HEK293 (cell line): ENCODE measurements at regions not wholly inside any gene's neighbourhood (a gene's known extent, or its start where the extent isn't known, plus 50 kb on each side); places are given as distances from the start of the nearest gene placed in this dataset.

Source experiments
- CTCF ChIA-PET: fragments of 350-600 bp; formaldehyde crosslinking; extraction: SDS; loops from one replicate; lab custom pipeline; 2021; ENCODE audit warnings: antibody characterized with exemption; lab: Yijun Ruan, JAX
- POLR2A ChIA-PET: fragments of 300-600 bp; formaldehyde crosslinking; extraction: SDS; loops from one replicate; lab custom pipeline; 2020; ENCODE audit warnings: antibody characterized with exemption, inconsistent platforms; lab: Yijun Ruan, JAX
- H3K27ac ChIP-seq: fragments of 200-500 bp; sonication (Bioruptor generic); 2 replicates; pipeline ENCODE4 v1.5.1; 2014; ENCODE audit warnings: low read depth, low read length, control low read depth, inconsistent platforms; ENCODE audit errors: extremely low read depth
- H3K36me3 ChIP-seq, 2 experiments: fragments of 200-500 bp in 1 of 2; sonication (Bioruptor generic) in 1 of 2; 1 replicate in 1 of 2; 2 replicates in 1 of 2; pipeline ENCODE4 v1.5.1; 2014 to 2017; ENCODE audit warnings: inconsistent platforms in 2 of 2, low read length in 2 of 2; ENCODE audit not compliant: control insufficient read depth in 2 of 2, insufficient read depth in 1 of 2
- H3K4me1 ChIP-seq: fragments of 200-500 bp; sonication (Bioruptor generic); 2 replicates; pipeline ENCODE4 v1.5.1; 2014; ENCODE audit warnings: mild to moderate bottlenecking, low read length, inconsistent platforms; ENCODE audit not compliant: control insufficient read depth, insufficient read depth
- H3K4me3 ChIP-seq: 2 replicates; pipeline ENCODE4 v1.5.1; 2011; ENCODE audit warnings: low read depth, mild to moderate bottlenecking, control low read depth, low read length, moderate library complexity
- H3K9me3 ChIP-seq: fragments of 200-500 bp; sonication (Bioruptor generic); 2 replicates; pipeline ENCODE4 v1.5.1; 2014; ENCODE audit warnings: low read depth, low read length, inconsistent platforms; ENCODE audit not compliant: control insufficient read depth, insufficient read depth
- SETDB1 ChIP-seq: IDR thresholded peaks from one replicate; pipeline ENCODE4 v1.6.1; 2017; ENCODE audit warnings: mild to moderate bottlenecking, low read length, moderate library complexity, mixed read lengths; ENCODE audit not compliant: insufficient read length
- ZFP41 ChIP-seq: fragments of 450-650 bp; formaldehyde crosslinking; IDR thresholded peaks from 2 replicates; pipeline ENCODE4 v1.5.1; 2016; ENCODE audit warnings: missing biosample characterization, missing genetic modification characterization, borderline replicate concordance
- ZNF132 ChIP-seq: fragments of 450-650 bp; formaldehyde crosslinking; IDR thresholded peaks from 2 replicates; pipeline ENCODE4 v1.5.1; 2017; ENCODE audit warnings: missing biosample characterization, missing genetic modification characterization, borderline replicate concordance
- ZNF169 ChIP-seq: fragments of 450-650 bp; formaldehyde crosslinking; IDR thresholded peaks from 2 replicates; pipeline ENCODE4 v1.5.1; 2016; ENCODE audit warnings: missing biosample characterization, missing genetic modification characterization
- ZNF175 ChIP-seq: fragments of 450-650 bp; formaldehyde crosslinking; IDR thresholded peaks from 2 replicates; pipeline ENCODE4 v1.5.1; 2016; ENCODE audit warnings: missing biosample characterization, missing genetic modification characterization
- ZNF211 ChIP-seq: fragments of 450-650 bp; formaldehyde crosslinking; IDR thresholded peaks from 2 replicates; pipeline ENCODE4 v1.5.1; 2016; ENCODE audit warnings: low read depth, missing biosample characterization, missing genetic modification characterization
- ZNF214 ChIP-seq: fragments of 450-650 bp; formaldehyde crosslinking; IDR thresholded peaks from 2 replicates; pipeline ENCODE4 v1.5.1; 2017; ENCODE audit warnings: missing biosample characterization, mild to moderate bottlenecking, missing genetic modification characterization, borderline replicate concordance
- ZNF248 ChIP-seq: fragments of 450-650 bp; formaldehyde crosslinking; IDR thresholded peaks from 2 replicates; pipeline ENCODE4 v1.5.1; 2017; ENCODE audit warnings: missing biosample characterization, missing genetic modification characterization
- ZNF488 ChIP-seq: fragments of 450-650 bp; formaldehyde crosslinking; IDR thresholded peaks from 2 replicates; pipeline ENCODE4 v1.5.1; 2016; ENCODE audit warnings: missing biosample characterization, missing genetic modification characterization
- ZNF518A ChIP-seq: fragments of 450-650 bp; formaldehyde crosslinking; conservative IDR thresholded peaks from 2 replicates; pipeline ENCODE4 v1.5.1; 2016; ENCODE audit warnings: low read depth, missing biosample characterization, missing genetic modification characterization
- ZNF585B ChIP-seq: fragments of 450-650 bp; formaldehyde crosslinking; IDR thresholded peaks from 2 replicates; pipeline ENCODE4 v1.5.1; 2016; ENCODE audit warnings: missing biosample characterization, missing genetic modification characterization
- ZNF677 ChIP-seq: fragments of 450-650 bp; IDR thresholded peaks from 2 replicates; pipeline ENCODE4 v1.5.0; 2018; ENCODE audit warnings: missing biosample characterization, mild to moderate bottlenecking, missing genetic modification characterization, moderate library complexity
- ZNF692 ChIP-seq: fragments of 450-650 bp; formaldehyde crosslinking; IDR thresholded peaks from 2 replicates; pipeline ENCODE4 v1.5.1; 2016; ENCODE audit warnings: missing biosample characterization, missing genetic modification characterization
- ZNF707 ChIP-seq: fragments of 450-650 bp; formaldehyde crosslinking; IDR thresholded peaks from 2 replicates; pipeline ENCODE4 v1.5.1; 2016; ENCODE audit warnings: missing biosample characterization, missing genetic modification characterization
- ZNF768 ChIP-seq: fragments of 450-650 bp; formaldehyde crosslinking; IDR thresholded peaks from 2 replicates; pipeline ENCODE4 v1.5.1; 2018; ENCODE audit warnings: missing biosample characterization, mild to moderate bottlenecking, missing genetic modification characterization
- ZNF777 ChIP-seq: fragments of 450-650 bp; formaldehyde crosslinking; IDR thresholded peaks from 2 replicates; pipeline ENCODE4 v1.5.1; 2017; ENCODE audit warnings: missing biosample characterization, missing genetic modification characterization, borderline replicate concordance
- TF ChIP-seq, protein P1 (sequence below): fragments of 450-650 bp; formaldehyde crosslinking; IDR thresholded peaks from 2 replicates; pipeline ENCODE4 v1.5.1; 2016; ENCODE audit warnings: missing biosample characterization, missing genetic modification characterization

GRCh38 chr17:72479113-72479512, 358.3 kb downstream of the SOX9 start:
- H3K27ac ChIP-seq: no peak overlapping the region
- TF ChIP-seq ZNF488 (tag by site-specific recombination) (no peak), ZNF677 (peak; percentile 74; the same call in 1 of the 2 replicates)
- ChIA-PET POLR2A (no interaction called here), CTCF (interaction anchor here (0.5 to 1.7 kb wide), 5 partner anchors 20 to 165 kb away, joined by 3 to 6 read pairs (median 4); no protein-coding TSS in a partner anchor)
- H3K9me3 ChIP-seq: no peaks in the 10 kb centered on the region; the same call in 1 of the 2 replicates
- no peak overlapping the region for H3K4me3 ChIP-seq
- H3K4me1 ChIP-seq: no peaks in the 10 kb centered on the region
- no peaks in the 10 kb centered on the region for H3K36me3 ChIP-seq

DNA sequence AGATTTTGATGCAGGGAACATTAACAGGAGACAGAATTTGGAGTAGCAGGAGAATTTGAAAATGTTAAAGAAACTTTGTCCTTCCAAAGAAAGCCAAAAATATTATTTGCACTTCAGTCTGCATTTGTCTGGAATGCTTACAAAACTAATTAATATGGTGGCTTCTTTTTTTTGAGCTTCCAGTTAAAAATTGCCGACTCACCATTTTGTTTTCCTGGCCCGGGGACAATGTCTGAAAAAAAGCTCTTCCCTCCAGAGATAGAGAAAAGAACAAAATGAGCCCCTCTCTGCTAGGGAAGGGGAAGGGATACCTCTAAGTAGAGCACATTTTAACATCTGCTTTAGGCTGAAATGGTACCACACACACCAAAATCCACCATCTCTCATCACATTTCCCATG, 360.8 kb downstream of the SOX9 start:
- Histone ChIP-seq H3K27ac (no peak overlapping the region), H3K36me3 (no peaks in the 10 kb centered on the region), H3K9me3 (no peaks in the 10 kb centered on the region; the same call in 1 of the 2 replicates), H3K4me3 (no peak overlapping the region), H3K4me1 (no peaks in the 10 kb centered on the region)
- TF ChIP-seq ZFP41 (no peak), ZNF211 (tag by site-specific recombination) (no peak), ZNF132 (tag by site-specific recombination) (no peak), ZNF692 (no peak), ZNF585B (tag by site-specific recombination) (no peak), ZNF518A (tag by site-specific recombination) (no peak), ZNF707 (tag by site-specific recombination) (no peak), SETDB1 (no peak), ZNF175 (tag by site-specific recombination) (no peak), ZNF169 (no peak), ZNF214 (tag by site-specific recombination) (no peak), ZNF768 (tag by site-specific recombination) (no peak), ZNF777 (no peak), ZNF248 (tag by site-specific recombination) (no peak)
- TF ChIP-seq, protein P1, sequence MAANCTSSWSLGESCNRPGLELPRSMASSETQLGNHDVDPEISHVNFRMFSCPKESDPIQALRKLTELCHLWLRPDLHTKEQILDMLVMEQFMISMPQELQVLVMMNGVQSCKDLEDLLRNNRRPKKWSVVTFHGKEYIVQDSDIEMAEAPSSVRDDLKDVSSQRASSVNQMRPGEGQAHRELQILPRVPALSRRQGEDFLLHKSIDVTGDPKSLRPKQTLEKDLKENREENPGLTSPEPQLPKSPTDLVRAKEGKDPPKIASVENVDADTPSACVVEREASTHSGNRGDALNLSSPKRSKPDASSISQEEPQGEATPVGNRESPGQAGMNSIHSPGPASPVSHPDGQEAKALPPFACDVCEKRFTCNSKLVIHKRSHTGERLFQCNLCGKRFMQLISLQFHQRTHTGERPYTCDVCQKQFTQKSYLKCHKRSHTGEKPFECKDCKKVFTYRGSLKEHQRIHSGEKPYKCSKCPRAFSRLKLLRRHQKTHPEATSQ (tag by site-specific recombination): no peak
- POLR2A ChIA-PET: no interaction called here
- CTCF ChIA-PET: interaction anchor here (0.6 to 0.9 kb wide), 3 partner anchors 76 to 1194 kb away, joined by 3 read pairs; no protein-coding TSS in a partner anchor
